Transverse colon (tissue), 4 donors: ENCODE measurements at regions not wholly inside any gene's neighbourhood (a gene's known extent, or its start where the extent isn't known, plus 50 kb on each side); places are given as distances from the start of the nearest gene placed in this dataset.

Source experiments
- DNase-seq: peaks from one replicate; pipeline ENCODE4 v3.0.0-alpha.2; 2019
- H3K27ac ChIP-seq, 4 donors: fragments of 200-600 bp; sonication (generic); 2 replicates each; pipeline ENCODE4 v1.5.1; 2016 to 2018; ENCODE audit warnings: inconsistent platforms in 4 of 4
- H3K27me3 ChIP-seq: fragments of 200-600 bp; sonication (generic); 2 replicates; pipeline ENCODE4 v1.5.1; 2017; ENCODE audit warnings: inconsistent platforms
- H3K36me3 ChIP-seq, 4 donors: fragments of 200-600 bp; sonication (generic); 2 replicates each; pipeline ENCODE4 v1.5.1; 2017 to 2019; ENCODE audit warnings: inconsistent platforms in 4 of 4
- H3K4me1 ChIP-seq, 4 donors: fragments of 200-600 bp; sonication (generic); 2 replicates each; pipeline ENCODE4 v1.5.1; 2017 to 2020; ENCODE audit warnings: inconsistent platforms in 4 of 4
- H3K4me3 ChIP-seq, 4 donors: fragments of 200-600 bp; sonication (generic); 1 replicate in 1 of 4; 2 replicates in 3 of 4; pipeline versions ENCODE4 v1.5.1 to v1.6.1; 2017 to 2019; ENCODE audit warnings: inconsistent platforms in 4 of 4
- H3K9me3 ChIP-seq, 2 donors: fragments of 200-600 bp; sonication (generic); 2 replicates each; pipeline ENCODE4 v1.5.1; 2017 to 2019; ENCODE audit warnings: inconsistent platforms in 2 of 2
- EP300 ChIP-seq: sonication (generic); formaldehyde crosslinking; IDR thresholded peaks from one replicate; pipeline ENCODE4 v1.6.1; 2017; ENCODE audit warnings: antibody characterized with exemption, low read depth
- POLR2A ChIP-seq: fragments of 450-650 bp; IDR thresholded peaks from one replicate; pipeline ENCODE4 v1.6.1; 2016; ENCODE audit warnings: antibody characterized with exemption, mild to moderate bottlenecking, moderate library complexity
- POLR2AphosphoS5 ChIP-seq, 3 donors: sonication (generic); formaldehyde crosslinking; IDR thresholded peaks; one replicate each; pipeline ENCODE4 v1.6.1; 2016; ENCODE audit warnings: antibody characterized with exemption in 3 of 3
- WGBS, 2 donors: methylation state at CpG; one replicate each; pipeline ENCODE4 v1.1.5; 2018; ENCODE audit warnings: low coverage in 1 of 2; 5-methylcytosine and 5-hydroxymethylcytosine counted together
- in situ Hi-C, 4 donors: fragments of 200-750 bp; cut with MboI; loops; one replicate each; pipeline versions ENCODE4 v1.15.0 to v1.15.1; 2017; ENCODE audit warnings: low sequenced_read_pairs in 3 of 4, low pct_ligation_motif_present in 1 of 4, low pct_unique_long_range_greater_than_20kb in 1 of 4
- intact Hi-C: fragments of 100-400 bp; cut with DNase I; formaldehyde crosslinking; loops from one replicate; pipeline ENCODE4 v1.15.1; 2023; ENCODE audit warnings: low total_unique reads
- TF ChIP-seq, protein P1 (sequence below), 5 experiments: fragments of 200-600 bp in 3 of 5; fragments of 450-650 bp in 2 of 5; sonication (generic) in 3 of 5; IDR thresholded peaks; 1 replicate in 2 of 5; 2 replicates in 3 of 5; pipeline ENCODE4 v1.5.1; 2016 to 2017; ENCODE audit warnings: antibody characterized with exemption in 5 of 5, inconsistent platforms in 3 of 5, mild to moderate bottlenecking in 2 of 5, moderate library complexity in 1 of 5

DNA sequence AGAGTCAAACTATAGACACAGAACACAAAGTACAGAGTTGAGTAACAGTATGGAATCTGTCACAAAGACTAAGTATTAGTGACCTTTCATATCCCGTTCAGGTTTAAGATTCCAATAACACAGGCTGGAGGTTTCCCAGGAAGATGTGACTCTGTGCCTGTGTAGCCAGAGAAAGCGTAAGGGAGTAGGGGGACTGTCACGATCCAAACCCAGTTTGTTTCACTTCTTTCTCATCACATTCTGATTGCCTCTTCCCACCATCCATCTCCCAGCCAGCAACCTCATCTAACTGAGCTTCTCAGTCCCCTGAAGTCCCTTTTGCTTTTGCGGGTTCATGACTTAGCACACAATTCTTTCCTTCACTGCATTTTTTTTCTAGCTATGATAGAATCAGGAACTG is 76.4 kb upstream of the NPVF start:
- in situ Hi-C loops (no loop called here), intact Hi-C loops (no loop called here)
- Histone ChIP-seq H3K27ac (no peak overlapping the region), H3K36me3 (no peaks in the 10 kb centered on the region), H3K4me1 (peaks cover 0 to 29% (median 17%) of the 10 kb centered on the region in 4 donors), H3K9me3 (no peaks in the 10 kb centered on the region), H3K4me3 (no peak overlapping the region), H3K27me3 (no peaks in the 10 kb centered on the region)
- TF ChIP-seq POLR2A (no peak), POLR2AphosphoS5 (IDR thresholded peaks at IDR 0.05) (no peak)
- no peak for DNase-seq
- WGBS, 2 donors = 67 to 80% methylated on average over 4 of the region's 4 CpGs

DNA sequence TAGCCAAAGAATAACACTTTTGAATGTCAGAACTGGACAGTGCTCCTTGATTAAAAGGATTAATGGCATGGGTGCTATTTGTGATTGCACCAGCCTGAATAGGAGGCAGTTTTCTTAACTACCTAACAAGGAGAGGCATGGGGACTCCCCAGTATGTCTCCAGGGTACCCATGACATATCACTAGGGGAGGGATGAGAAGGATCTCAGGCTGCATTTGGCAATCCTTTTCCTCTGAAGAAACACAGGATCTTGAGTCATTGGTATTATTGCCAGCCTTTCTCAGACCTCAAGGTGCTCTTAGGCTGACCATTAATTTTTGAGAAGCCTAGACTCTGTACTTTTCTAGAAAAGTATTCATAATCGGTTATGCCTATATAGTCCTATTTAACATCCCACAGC is 77.5 kb upstream of the NPVF start:
- no peak for DNase-seq
- in situ Hi-C loops (no loop called here), intact Hi-C loops (no loop called here)
- 90 to 100% methylated on average over 1 of the region's 1 CpG for WGBS, 2 donors
- no peak for TF ChIP-seq EP300
- no peak for TF ChIP-seq POLR2AphosphoS5 (IDR thresholded peaks at IDR 0.05)
- no peak for TF ChIP-seq POLR2A
- TF ChIP-seq, protein P1, sequence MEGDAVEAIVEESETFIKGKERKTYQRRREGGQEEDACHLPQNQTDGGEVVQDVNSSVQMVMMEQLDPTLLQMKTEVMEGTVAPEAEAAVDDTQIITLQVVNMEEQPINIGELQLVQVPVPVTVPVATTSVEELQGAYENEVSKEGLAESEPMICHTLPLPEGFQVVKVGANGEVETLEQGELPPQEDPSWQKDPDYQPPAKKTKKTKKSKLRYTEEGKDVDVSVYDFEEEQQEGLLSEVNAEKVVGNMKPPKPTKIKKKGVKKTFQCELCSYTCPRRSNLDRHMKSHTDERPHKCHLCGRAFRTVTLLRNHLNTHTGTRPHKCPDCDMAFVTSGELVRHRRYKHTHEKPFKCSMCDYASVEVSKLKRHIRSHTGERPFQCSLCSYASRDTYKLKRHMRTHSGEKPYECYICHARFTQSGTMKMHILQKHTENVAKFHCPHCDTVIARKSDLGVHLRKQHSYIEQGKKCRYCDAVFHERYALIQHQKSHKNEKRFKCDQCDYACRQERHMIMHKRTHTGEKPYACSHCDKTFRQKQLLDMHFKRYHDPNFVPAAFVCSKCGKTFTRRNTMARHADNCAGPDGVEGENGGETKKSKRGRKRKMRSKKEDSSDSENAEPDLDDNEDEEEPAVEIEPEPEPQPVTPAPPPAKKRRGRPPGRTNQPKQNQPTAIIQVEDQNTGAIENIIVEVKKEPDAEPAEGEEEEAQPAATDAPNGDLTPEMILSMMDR (IDR thresholded peaks at IDR 0.05) = no peak
- Histone ChIP-seq H3K9me3 (no peaks in the 10 kb centered on the region), H3K36me3 (no peaks in the 10 kb centered on the region), H3K4me3 (no peak overlapping the region), H3K4me1 (peaks cover 0 to 29% (median 18%) of the 10 kb centered on the region in 4 donors), H3K27me3 (no peaks in the 10 kb centered on the region), H3K27ac (no peak overlapping the region)

DNA sequence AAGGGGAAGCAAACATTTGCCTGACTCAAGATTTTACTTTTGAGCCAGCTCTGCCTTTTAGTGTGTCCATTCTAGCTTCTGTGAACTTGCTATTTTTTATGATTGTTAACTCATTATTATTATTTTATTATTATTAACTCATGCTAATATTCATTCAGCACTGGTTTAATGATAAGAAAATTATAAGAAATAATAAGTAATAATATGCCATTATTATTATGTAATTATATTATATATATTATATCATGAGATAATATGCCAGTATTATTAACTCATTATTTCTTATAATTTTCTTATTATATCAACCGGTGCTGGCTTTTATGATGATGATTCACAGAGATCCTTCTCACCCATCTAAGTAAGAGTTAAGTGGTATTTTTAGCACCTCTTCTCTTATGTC is 79.3 kb upstream of the NPVF start:
- H3K27me3 ChIP-seq = no peaks in the 10 kb centered on the region
- peaks cover 0 to 32% (median 22%) of the 10 kb centered on the region in 4 donors for H3K4me1 ChIP-seq
- DNase-seq = no peak
- intact Hi-C loops = no loop called here
- TF ChIP-seq POLR2AphosphoS5 (IDR thresholded peaks at IDR 0.05) (no peak), EP300 (no peak), POLR2A (no peak)
- in situ Hi-C loops = no loop called here
- H3K9me3 ChIP-seq = no peaks in the 10 kb centered on the region
- 82 to 91% methylated on average over 1 of the region's 1 CpG for WGBS, 2 donors
- H3K27ac ChIP-seq = no peak overlapping the region
- H3K36me3 ChIP-seq = no peaks in the 10 kb centered on the region
- no peak overlapping the region for H3K4me3 ChIP-seq

DNA sequence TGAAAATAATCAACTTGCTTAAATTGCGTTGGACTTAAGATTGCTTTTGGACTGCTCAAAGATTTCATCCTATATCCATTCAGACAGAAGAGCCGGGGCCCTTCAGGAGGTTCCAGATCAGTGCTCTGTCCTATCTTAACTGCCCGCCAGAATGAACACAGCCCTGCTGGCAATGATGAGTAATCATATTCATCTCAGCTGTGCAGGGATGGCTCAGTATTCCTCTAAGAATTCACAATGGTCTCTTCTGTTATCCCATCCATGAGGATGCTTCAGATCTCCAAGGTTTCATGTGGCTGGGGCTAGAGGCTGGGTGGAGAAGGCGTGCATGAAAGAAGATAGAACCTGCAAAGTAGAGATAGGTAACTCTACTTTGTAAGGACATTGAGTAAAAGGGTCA is 80.0 kb upstream of the NPVF start:
- in situ Hi-C loops = no loop called here
- Histone ChIP-seq H3K36me3 (no peaks in the 10 kb centered on the region), H3K27me3 (no peaks in the 10 kb centered on the region), H3K27ac (peak overlapping the region; percentile 45 to 61 (median 52)), H3K4me1 (peaks cover 0 to 31% (median 19%) of the 10 kb centered on the region in 4 donors), H3K4me3 (no peak overlapping the region), H3K9me3 (no peaks in the 10 kb centered on the region)
- DNase-seq = no peak
- WGBS, 2 donors = 60 to 72% methylated on average over 1 to 4 of the region's 4 CpGs
- intact Hi-C loops = no loop called here
- TF ChIP-seq, protein P1 (IDR thresholded peaks at IDR 0.05) = no peak
- TF ChIP-seq POLR2A (no peak), POLR2AphosphoS5 (IDR thresholded peaks at IDR 0.05) (no peak), EP300 (no peak)

DNA sequence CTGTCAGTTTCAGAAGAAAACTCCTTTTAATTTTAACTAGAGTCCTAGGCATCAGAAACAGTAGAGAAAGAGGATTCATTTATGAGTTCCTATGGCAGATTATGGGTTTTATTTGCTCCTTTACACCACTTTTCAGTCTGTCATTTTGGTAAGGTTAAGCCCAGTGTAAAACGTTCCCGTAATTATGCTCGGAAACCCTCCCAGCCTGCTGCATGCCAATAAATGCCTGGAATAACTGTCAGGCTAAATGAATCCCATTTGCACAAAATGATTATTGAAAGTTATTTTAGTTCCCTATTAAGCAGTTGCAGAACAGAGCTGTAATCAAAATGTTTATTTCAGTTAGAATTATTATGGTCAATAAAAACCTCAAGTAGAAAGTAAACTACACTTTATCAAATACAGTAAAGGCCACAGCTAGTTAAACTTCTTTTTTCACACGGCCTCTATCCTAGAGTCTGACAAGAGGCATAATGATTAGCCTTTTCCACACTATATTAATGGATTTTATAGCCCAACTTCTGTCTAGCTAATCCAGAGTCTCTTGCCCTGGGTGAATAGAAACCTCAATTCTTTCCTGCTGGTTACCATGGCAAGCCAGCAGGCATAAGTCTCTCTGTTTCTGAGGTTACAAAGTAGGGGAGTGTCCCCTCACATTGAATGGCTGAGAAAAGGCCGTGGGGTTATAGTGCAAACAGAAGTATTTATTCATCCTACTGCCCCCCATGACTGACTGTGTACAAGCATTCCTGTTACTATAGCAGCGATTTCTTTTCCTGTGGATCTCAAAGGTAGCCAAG is 80.8 kb upstream of the NPVF start:
- intact Hi-C loops = no loop called here
- peaks cover 0 to 28% (median 22%) of the 10 kb centered on the region in 4 donors for H3K4me1 ChIP-seq
- 34 to 40% methylated on average over 5 to 6 of the region's 6 CpGs for WGBS, 2 donors
- no peak overlapping the region for H3K4me3 ChIP-seq
- no peaks in the 10 kb centered on the region for H3K27me3 ChIP-seq
- in situ Hi-C loops = no loop called here
- H3K9me3 ChIP-seq = no peaks in the 10 kb centered on the region
- H3K27ac ChIP-seq = peak overlapping the region; percentile 45 to 61 (median 52)
- no peaks in the 10 kb centered on the region for H3K36me3 ChIP-seq
- no peak for DNase-seq
- TF ChIP-seq POLR2AphosphoS5 (IDR thresholded peaks at IDR 0.05) (peak in 2 of 3 donors; percentile 40 to 42), EP300 (no peak), POLR2A (no peak)
- TF ChIP-seq, protein P1 (IDR thresholded peaks at IDR 0.05) = no peak
